Cardiac septum (tissue), 1 donor: ENCODE measurements at regions not wholly inside any gene's neighbourhood (a gene's known extent, or its start where the extent isn't known, plus 50 kb on each side); places are given as distances from the start of the nearest gene placed in this dataset.
"Not testable (repeated sequence)": the region's sequence is repeated elsewhere in the genome, so short reads cannot be mapped to it uniquely, and the experiment has no call there.

ENCODE experiments used
- DNase-seq: peaks from one replicate; pipeline ENCODE4 v3.0.0-alpha.2; 2020; ENCODE audit warnings: low spot score
- intact Hi-C: fragments of 100-400 bp; cut with DNase I; formaldehyde crosslinking; loops from one replicate; pipeline ENCODE4 v1.14.0; 2022
- donor health status: DM: no; HTN: no; CAD: no.

- intact Hi-C loops = no loop called here
- no peak for DNase-seq
These were observed 170.8 kb downstream of the PMAIP1 start for GRCh38 chr18:60070631-60071030.

- DNase-seq = no peak
- intact Hi-C loops = no loop called here
These were observed 169.3 kb downstream of the PMAIP1 start for GRCh38 chr18:60069145-60069544.

- intact Hi-C loops = no loop called here
- no peak for DNase-seq
These were observed 167.8 kb downstream of the PMAIP1 start for GRCh38 chr18:60067426-60068210.

DNA sequence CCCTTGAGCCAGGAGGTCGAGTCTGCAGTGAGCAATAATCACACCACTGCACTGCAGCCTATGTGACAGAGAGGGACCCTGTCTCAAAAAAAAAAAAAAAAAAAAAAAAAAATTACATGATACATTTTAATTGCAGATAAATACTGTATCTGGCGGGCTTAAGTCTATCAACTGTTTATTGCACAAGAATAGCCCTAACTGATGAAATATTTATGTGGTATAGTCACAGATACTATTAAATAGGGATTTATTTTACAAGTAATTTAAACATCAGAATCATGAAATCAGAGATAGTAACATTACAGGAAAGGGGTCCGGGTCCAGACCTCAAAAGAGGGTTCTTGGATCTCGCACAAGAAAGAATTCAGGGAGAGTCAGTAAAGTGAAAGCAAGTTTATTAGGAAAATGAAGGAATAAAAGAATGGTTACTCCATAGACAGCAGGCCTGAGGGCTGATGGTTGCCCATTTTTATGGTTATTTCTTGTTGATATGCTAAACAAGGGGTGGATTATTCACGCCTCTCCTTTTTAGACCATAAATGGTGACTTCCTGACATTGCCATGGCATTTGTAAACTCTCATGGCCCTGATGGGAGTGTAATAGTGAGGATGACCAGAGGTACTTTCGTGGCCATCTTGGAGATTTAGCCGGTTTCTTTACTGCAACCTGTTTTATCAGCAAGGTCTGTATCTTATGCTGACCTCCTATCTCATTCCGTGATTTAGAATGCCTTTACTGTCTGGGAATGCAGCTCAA lies 166.6 kb downstream of the PMAIP1 start:
- intact Hi-C loops = no loop called here
- no peak for DNase-seq

GRCh38 chr18:60064271-60064670 lies 164.5 kb downstream of the PMAIP1 start:
- DNase-seq = no peak
- intact Hi-C loops = no loop called here

- DNase-seq, intact Hi-C loops: not testable (repeated sequence)
These were observed 163.0 kb downstream of the PMAIP1 start for GRCh38 chr18:60062831-60063230.

GRCh38 chr18:60062396-60062795 lies 162.6 kb downstream of the PMAIP1 start:
- intact Hi-C loops = no loop called here
- DNase-seq = no peak

GRCh38 chr18:60060578-60060977 lies 160.8 kb downstream of the PMAIP1 start:
- DNase-seq = no peak
- intact Hi-C loops = no loop called here

- no peak for DNase-seq
These were observed 160.2 kb downstream of the PMAIP1 start for GRCh38 chr18:60060026-60060425.

GRCh38 chr18:60059216-60059615 lies 159.4 kb downstream of the PMAIP1 start:
- no peak for DNase-seq
- intact Hi-C loops = no loop called here

More at GRCh38 chr18:60060026-60060425, 160.2 kb downstream of the PMAIP1 start:
- intact Hi-C loops = no loop called here

- intact Hi-C loops = no loop called here
- DNase-seq = no peak
These were observed 154.0 kb downstream of the PMAIP1 start for GRCh38 chr18:60053747-60054304.

DNA sequence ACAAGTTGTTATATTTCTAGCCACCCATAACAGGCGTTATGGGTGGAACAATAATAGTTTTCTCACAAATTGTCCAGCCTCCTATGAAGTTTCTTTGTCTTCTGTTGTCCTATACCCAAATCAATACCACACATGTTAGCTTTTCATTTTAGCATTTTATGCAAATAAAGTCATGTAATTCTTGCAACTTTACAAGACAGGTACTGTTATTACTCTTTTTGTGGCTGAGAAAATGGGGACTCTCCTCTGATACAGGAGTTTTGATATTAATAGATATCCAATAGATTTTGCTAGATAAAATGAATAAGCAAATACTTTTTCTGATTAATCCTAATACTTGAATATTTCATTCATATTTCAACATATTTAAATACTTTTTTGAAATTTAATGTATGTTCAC lies 151.0 kb downstream of the PMAIP1 start:
- intact Hi-C loops = no loop called here
- DNase-seq = no peak

GRCh38 chr18:60049172-60049571 lies 149.4 kb downstream of the PMAIP1 start:
- intact Hi-C loops = no loop called here
- no peak for DNase-seq

DNA sequence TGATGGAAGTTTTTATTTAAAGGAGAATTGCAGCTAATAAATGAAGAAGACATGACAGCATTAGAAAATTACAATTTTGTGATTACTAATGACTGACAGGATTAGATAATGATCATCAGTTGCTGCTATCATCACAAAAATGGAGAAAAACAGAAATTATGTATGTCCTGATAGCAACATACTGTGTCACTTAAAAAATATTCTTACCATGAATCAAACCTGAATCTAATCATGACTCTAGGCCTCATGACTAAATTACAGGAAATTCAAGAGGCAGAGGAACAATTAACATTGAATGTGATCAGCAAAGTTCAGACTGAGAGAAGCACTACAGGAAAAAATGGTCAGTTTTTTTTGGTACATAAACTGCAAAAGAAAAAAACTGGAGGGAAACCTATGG lies 147.8 kb downstream of the PMAIP1 start:
- intact Hi-C loops = no loop called here

DNA sequence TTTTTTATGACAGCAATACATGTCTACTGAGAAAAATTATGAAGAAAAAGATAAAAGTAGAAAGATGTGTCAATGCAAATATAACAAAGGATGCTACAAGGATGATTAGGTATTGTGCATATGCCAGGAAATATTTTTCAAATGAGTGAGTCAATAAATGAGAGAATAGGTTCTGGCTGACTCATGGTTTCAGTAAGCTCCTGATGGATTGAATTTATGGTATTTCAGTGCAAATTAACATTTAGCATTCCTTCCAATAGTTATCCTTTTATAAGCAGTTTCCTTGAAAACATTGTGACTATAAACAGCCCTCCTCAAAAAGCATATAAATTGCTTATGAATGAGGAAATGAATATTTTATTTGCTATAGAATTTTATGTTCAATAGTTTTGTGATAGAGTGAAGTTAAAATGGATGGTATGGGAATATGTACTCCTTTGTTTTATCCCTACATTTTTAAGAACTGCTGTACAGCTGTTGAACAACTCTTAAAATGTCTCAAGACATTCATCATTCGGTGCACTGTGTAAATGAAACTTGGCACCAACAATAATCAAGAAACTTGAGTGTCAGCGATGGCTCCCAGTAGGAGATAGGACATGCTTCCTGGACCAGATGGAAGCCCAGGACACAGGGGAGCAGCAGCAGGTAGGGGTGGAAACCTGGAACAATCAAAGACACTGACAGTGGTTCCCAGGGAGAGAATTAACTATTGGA lies 144.7 kb downstream of the PMAIP1 start:
- intact Hi-C loops = no loop called here
- no peak for DNase-seq

More for the DNA sequence above, 147.8 kb downstream of the PMAIP1 start:
- DNase-seq = no peak

DNA sequence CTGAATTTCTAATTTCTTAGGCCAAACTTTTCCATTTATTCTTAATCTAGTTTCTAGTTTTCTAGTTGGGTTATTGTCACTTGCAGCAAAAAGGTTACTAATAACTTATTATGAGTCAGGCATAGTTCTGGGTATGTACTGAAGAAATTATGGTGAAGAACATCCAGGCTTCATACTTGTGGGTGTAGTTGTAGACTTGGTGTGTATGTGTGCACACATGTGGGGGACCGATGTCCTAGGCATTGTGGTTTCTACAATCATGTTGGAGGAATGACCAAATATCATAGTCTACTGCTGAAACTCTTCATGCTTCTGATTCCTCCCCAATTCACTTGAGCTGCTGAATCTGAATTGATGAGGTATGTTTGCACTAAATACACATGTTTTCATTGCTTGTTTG lies 141.2 kb downstream of the PMAIP1 start:
- DNase-seq = no peak
- intact Hi-C loops = no loop called here

DNA sequence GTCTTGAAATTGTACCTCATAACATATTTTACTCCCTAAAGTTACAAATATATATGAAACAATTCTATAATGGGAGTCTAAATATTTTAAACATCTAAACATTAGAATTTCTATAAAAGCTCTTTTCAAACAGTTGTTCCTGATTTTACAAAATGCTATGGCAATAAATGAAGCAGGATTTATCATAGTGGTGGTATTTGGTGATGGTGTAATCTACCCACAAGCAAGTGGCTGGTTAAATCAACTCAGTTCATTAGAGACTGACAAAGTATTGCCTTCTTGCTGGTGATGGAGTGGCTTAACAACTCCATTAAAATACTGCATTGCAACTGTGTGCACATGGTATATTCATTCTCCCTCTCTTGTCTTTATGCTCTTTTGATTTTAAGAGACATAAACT lies 138.9 kb downstream of the PMAIP1 start:
- no peak for DNase-seq
- intact Hi-C loops = no loop called here

DNA sequence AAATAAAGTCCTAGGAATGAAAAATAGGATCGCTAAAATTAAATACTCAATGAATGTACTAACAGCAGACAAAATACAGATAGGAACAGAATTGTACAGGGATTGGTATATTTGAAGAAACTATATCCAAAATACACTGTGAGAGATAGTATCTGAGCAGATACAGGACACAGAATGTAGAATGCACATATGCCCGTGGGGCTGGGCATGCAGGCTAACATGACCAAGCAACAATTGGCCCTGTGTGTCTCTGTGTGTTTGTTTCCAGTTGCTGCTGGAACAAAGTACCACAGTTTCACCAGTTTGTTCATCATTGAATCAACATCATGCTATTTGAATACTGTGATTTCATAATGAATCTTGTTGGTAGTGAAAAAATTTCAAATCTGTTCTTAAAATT lies 127.6 kb downstream of the PMAIP1 start:
- intact Hi-C loops = no loop called here
- no peak for DNase-seq

DNA sequence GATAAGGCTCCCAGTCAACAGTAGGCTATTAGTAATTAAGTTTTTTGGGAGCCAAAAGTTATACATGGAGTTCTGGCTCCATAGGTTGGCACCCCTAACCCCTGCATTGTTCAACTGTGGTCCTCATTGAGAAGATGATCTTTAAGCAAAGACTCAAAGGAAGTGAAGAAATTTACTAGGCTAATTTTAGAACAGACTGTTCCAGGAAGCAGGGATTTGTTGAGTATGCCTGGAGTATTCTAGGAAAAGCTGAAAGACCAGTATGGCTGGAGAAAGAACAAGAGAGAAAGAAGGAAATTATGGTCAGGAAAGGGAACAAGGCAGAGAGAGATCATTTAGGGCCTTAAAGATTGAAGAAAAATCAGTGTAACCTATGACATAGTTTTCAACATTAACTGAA lies 125.1 kb downstream of the PMAIP1 start:
- DNase-seq = no peak
- intact Hi-C loops = no loop called here

DNA sequence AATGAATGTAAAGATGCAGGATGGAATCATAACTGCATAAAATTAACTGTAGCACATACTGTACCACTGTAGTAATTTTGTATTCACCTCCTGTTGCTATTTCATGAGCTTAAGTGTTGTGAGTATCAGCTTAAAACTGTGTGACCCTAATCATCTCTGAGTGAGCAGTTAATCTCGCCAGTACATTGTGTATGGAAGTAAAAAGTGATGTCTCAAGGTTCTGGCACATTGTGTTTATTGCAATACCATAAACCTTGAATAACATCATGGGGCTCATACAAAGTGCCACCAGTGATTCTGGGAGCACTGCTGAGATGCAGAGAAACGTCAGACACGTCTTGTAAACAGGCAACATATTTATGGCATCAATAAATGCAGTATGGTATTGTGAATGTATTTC lies 124.5 kb downstream of the PMAIP1 start:
- intact Hi-C loops = no loop called here
- no peak for DNase-seq
